PC-9 (cell line): ENCODE measurements at regions not wholly inside any gene's neighbourhood (a gene's known extent, or its start where the extent isn't known, plus 50 kb on each side); places are given as distances from the start of the nearest gene placed in this dataset.

Experiments used
- EZH2 ChIP-seq: fragments of 200-600 bp; sonication (generic); IDR thresholded peaks from 2 replicates; pipeline ENCODE4 v1.8.0; 2017; ENCODE audit warnings: antibody characterized with exemption, low read depth
- TF ChIP-seq, protein P1 (sequence below): fragments of 200-600 bp; sonication (generic); conservative IDR thresholded peaks from 2 replicates; pipeline ENCODE4 v1.6.1; 2017; ENCODE audit warnings: mixed run types, antibody characterized with exemption, mild to moderate bottlenecking, moderate library complexity

DNA sequence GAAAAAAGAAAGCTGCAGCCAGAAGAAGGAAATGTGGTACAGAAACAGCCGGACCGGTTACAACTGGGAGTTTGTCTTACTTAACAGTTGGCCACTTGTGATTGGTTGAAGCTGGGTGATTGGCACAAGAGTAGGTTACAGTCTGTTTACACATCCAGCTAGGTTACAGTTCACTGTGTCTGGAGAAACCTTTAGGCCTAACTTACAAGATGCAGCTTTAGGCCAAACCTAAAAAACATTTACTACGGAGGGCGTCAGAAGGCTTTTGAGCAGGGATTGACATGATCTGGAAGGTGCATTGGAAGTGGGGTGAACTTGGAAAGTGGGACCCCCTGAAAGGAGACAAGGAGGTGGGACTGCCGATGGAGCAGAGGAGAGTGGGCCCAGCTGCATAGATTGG lies 122.3 kb downstream of the BANF2 start:
- TF ChIP-seq EZH2, result no peak
- TF ChIP-seq, protein P1, sequence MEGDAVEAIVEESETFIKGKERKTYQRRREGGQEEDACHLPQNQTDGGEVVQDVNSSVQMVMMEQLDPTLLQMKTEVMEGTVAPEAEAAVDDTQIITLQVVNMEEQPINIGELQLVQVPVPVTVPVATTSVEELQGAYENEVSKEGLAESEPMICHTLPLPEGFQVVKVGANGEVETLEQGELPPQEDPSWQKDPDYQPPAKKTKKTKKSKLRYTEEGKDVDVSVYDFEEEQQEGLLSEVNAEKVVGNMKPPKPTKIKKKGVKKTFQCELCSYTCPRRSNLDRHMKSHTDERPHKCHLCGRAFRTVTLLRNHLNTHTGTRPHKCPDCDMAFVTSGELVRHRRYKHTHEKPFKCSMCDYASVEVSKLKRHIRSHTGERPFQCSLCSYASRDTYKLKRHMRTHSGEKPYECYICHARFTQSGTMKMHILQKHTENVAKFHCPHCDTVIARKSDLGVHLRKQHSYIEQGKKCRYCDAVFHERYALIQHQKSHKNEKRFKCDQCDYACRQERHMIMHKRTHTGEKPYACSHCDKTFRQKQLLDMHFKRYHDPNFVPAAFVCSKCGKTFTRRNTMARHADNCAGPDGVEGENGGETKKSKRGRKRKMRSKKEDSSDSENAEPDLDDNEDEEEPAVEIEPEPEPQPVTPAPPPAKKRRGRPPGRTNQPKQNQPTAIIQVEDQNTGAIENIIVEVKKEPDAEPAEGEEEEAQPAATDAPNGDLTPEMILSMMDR, result no peak
